ENCODE measurements at regions not wholly inside any gene's neighbourhood (a gene's known extent, or its start where the extent isn't known, plus 50 kb on each side); places are given as distances from the start of the nearest gene placed in this dataset.

GRCh38 chr12:73677520-73678291 is 859.9 kb upstream of the ATXN7L3B start:
- Histone ChIP-seq H3K4me1 (ENCODE audit: insufficient read depth) (no peaks in the 10 kb centered on the region), H3K79me2 (no peaks in the 10 kb centered on the region), H3K4me2 (no peak overlapping the region), H3K27ac (no peak overlapping the region), H3K27me3 (no peaks in the 10 kb centered on the region), H3K9me3 (ENCODE audit: low read depth) (no peaks in the 10 kb centered on the region), H2AFZ (no peak overlapping the region), H3K4me3 (no peak overlapping the region), H4K20me1 (ENCODE audit: insufficient read depth, poor library complexity, severe bottlenecking) (no peaks in the 10 kb centered on the region), H3K9me2 (replicated peaks; ENCODE audit: insufficient read depth) (no peaks in the 10 kb centered on the region), H3K36me3 (replicated peaks; ENCODE audit: insufficient read depth, low read depth) (no peaks in the 10 kb centered on the region)
- DNase-seq (ENCODE audit: low spot score), result no peak
- TF ChIP-seq CTCF (IDR thresholded peaks at IDR 0.05; ENCODE audit: poor library complexity) (no peak), EZH2phosphoT487 (IDR thresholded peaks at IDR 0.05; ENCODE audit: low read depth, severe bottlenecking, unreplicated experiment) (no peak), EZH2 (IDR thresholded peaks at IDR 0.05; ENCODE audit: borderline replicate concordance) (no peak)
- WGBS (ENCODE audit: low lambda C conversion rate, missing lambda C conversion rate), result 71% methylated on average over 4 of the region's 4 CpGs

GRCh38 chr12:73678335-73678734 is 859.3 kb upstream of the ATXN7L3B start:
- TF ChIP-seq EZH2phosphoT487 (IDR thresholded peaks at IDR 0.05; ENCODE audit: low read depth, severe bottlenecking, unreplicated experiment) (no peak), CTCF (IDR thresholded peaks at IDR 0.05; ENCODE audit: poor library complexity) (no peak), EZH2 (IDR thresholded peaks at IDR 0.05; ENCODE audit: borderline replicate concordance) (no peak)
- H3K4me1 ChIP-seq (ENCODE audit: insufficient read depth), result no peaks in the 10 kb centered on the region
- no peaks in the 10 kb centered on the region for H3K27me3 ChIP-seq
- H3K4me2 ChIP-seq, result no peak overlapping the region
- no peaks in the 10 kb centered on the region for H3K79me2 ChIP-seq
- H2AFZ ChIP-seq, result no peak overlapping the region
- 84% methylated on average over 3 of the region's 3 CpGs for WGBS (ENCODE audit: low lambda C conversion rate, missing lambda C conversion rate)
- H3K27ac ChIP-seq, result no peak overlapping the region
- no peaks in the 10 kb centered on the region for H3K9me3 ChIP-seq (ENCODE audit: low read depth)
- H3K9me2 ChIP-seq (replicated peaks; ENCODE audit: insufficient read depth), result no peaks in the 10 kb centered on the region
- no peak for DNase-seq (ENCODE audit: low spot score)
- H3K36me3 ChIP-seq (replicated peaks; ENCODE audit: insufficient read depth, low read depth), result no peaks in the 10 kb centered on the region
- no peaks in the 10 kb centered on the region for H4K20me1 ChIP-seq (ENCODE audit: insufficient read depth, poor library complexity, severe bottlenecking)
- no peak overlapping the region for H3K4me3 ChIP-seq

GRCh38 chr12:73699318-73699717 is 838.3 kb upstream of the ATXN7L3B start:
- Histone ChIP-seq H2AFZ (no peak overlapping the region), H3K27ac (no peak overlapping the region), H3K4me2 (no peak overlapping the region), H3K4me3 (no peak overlapping the region), H3K4me1 (ENCODE audit: insufficient read depth) (no peaks in the 10 kb centered on the region), H3K9me3 (ENCODE audit: low read depth) (no peaks in the 10 kb centered on the region), H3K36me3 (replicated peaks; ENCODE audit: insufficient read depth, low read depth) (no peaks in the 10 kb centered on the region), H3K9me2 (replicated peaks; ENCODE audit: insufficient read depth) (no peaks in the 10 kb centered on the region), H3K27me3 (no peaks in the 10 kb centered on the region), H3K79me2 (no peaks in the 10 kb centered on the region), H4K20me1 (ENCODE audit: insufficient read depth, poor library complexity, severe bottlenecking) (no peaks in the 10 kb centered on the region)
- no peak for DNase-seq (ENCODE audit: low spot score)
- TF ChIP-seq EZH2phosphoT487 (IDR thresholded peaks at IDR 0.05; ENCODE audit: low read depth, severe bottlenecking, unreplicated experiment) (no peak), EZH2 (IDR thresholded peaks at IDR 0.05; ENCODE audit: borderline replicate concordance) (no peak), CTCF (IDR thresholded peaks at IDR 0.05; ENCODE audit: poor library complexity) (no peak)
- WGBS (ENCODE audit: low lambda C conversion rate, missing lambda C conversion rate), result 72% methylated on average over 1 of the region's 1 CpG

Data from hepatocyte (in vitro differentiated cells).